OCI-LY3 (cell line): ENCODE measurements at regions not wholly inside any gene's neighbourhood (a gene's known extent, or its start where the extent isn't known, plus 50 kb on each side); places are given as distances from the start of the nearest gene placed in this dataset.

Source experiments
- H2AFZ ChIP-seq: fragments of 200-600, 300-600 bp; shearing (Covaris generic); 2 replicates; pipeline ENCODE4 v1.6.0; 2014; ENCODE audit warnings: antibody characterized with exemption, low read depth, low read length
- H3K27ac ChIP-seq: fragments of 200-600, 300-600 bp; sonication (generic); 2 replicates; pipeline ENCODE4 v1.5.1; 2014; ENCODE audit warnings: mild to moderate bottlenecking, low read length, moderate library complexity, mixed read lengths
- H3K27me3 ChIP-seq: fragments of 200-600, 300-600 bp; sonication (generic); 2 replicates; pipeline ENCODE4 v1.6.1; 2014; ENCODE audit warnings: low read depth, low read length, mixed read lengths
- H3K36me3 ChIP-seq: fragments of 200-600, 300-600 bp; sonication (generic); replicated peaks from 2 replicates; pipeline ENCODE3; 2014; ENCODE audit warnings: low read depth, low read length, mixed read lengths
- H3K4me1 ChIP-seq: fragments of 300-600, 200-600 bp; sonication (generic); 2 replicates; pipeline ENCODE4 v1.6.1; 2014; ENCODE audit warnings: low read length, mixed read lengths
- H3K4me2 ChIP-seq: fragments of 200-600, 300-600 bp; sonication (generic); 2 replicates; pipeline ENCODE4 v1.6.1; 2014; ENCODE audit warnings: low read length, mixed read lengths
- H3K4me3 ChIP-seq: fragments of 300-600, 200-600 bp; sonication (generic); 2 replicates; pipeline ENCODE4 v1.5.1; 2014; ENCODE audit warnings: antibody characterized with exemption, mild to moderate bottlenecking, low read length, moderate library complexity
- H3K79me2 ChIP-seq: fragments of 300-600, 200-600 bp; shearing (Covaris generic); 2 replicates; pipeline ENCODE4 v1.6.1; 2014; ENCODE audit warnings: mild to moderate bottlenecking, low read length, mixed read lengths
- H3K9ac ChIP-seq: fragments of 300-600, 200-600 bp; shearing (Covaris generic); 2 replicates; pipeline ENCODE4 v1.6.0; 2014; ENCODE audit warnings: mild to moderate bottlenecking, low read length, moderate library complexity
- H3K9me3 ChIP-seq: fragments of 200-600, 300-600 bp; shearing (Covaris generic); 2 replicates; pipeline ENCODE4 v1.6.1; 2014; ENCODE audit warnings: low read length, mixed read lengths; ENCODE audit not compliant: insufficient read depth
- H4K20me1 ChIP-seq: fragments of 200-600, 300-600 bp; sonication (generic); 2 replicates; pipeline ENCODE4 v1.6.1; 2016; ENCODE audit warnings: low read length, mixed read lengths; ENCODE audit not compliant: insufficient read depth
- EZH2phosphoT487 ChIP-seq: fragments of 200-600 bp; shearing (Covaris generic); IDR thresholded peaks from 2 replicates; pipeline ENCODE4 v1.6.1; 2018; ENCODE audit warnings: antibody characterized with exemption, mixed run types, low read depth
- TF ChIP-seq, protein P1 (sequence below): fragments of 200-600, 300-600 bp; sonication (generic); IDR thresholded peaks from 2 replicates; pipeline ENCODE4 v1.5.1; 2014; ENCODE audit warnings: antibody characterized with exemption, low read length, low read depth

DNA sequence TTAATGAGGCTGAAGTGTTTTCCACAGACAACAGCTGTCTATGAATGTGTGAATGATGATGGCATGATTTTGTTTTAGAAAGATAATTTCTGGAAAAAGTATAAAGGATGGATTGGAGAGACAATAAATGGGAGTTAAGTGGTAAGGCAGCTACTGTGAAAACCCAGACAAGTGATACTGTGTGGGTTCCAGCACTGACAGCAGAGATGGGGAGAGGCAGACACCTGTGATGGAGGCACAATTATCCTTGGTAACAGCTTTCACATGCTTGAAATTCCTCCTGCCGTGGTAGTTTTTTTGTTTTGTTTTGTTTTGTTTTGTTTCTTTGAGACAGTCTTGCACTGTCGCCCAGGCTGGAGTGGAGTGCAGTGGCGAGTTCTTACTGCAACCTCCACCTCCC, 189.3 kb downstream of the DEPDC1B start:
- Histone ChIP-seq H3K79me2 (no peaks in the 10 kb centered on the region), H3K4me2 (no peak overlapping the region)

DNA sequence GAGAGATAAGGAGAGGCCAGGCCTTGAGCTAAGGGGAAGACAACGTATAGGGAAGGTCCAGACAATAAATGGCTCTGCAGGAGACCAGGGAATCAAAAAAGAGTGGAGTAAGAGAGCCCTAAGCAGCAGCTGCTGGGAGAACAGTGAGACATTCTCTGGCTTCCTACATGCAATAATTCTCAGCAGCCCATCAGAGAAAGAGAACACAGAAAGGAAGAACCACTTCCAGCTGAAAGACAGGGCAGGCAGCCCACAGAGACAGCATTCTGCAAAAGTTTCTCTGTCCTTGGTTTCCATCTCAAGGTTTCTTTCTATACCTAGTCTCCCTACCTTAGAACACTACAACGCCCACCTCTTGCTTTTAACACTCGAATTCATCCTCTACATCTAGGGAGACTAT, 189.9 kb downstream of the DEPDC1B start:
- H3K4me3 ChIP-seq = no peak overlapping the region
- no peaks in the 10 kb centered on the region for H3K79me2 ChIP-seq
- TF ChIP-seq, protein P1, sequence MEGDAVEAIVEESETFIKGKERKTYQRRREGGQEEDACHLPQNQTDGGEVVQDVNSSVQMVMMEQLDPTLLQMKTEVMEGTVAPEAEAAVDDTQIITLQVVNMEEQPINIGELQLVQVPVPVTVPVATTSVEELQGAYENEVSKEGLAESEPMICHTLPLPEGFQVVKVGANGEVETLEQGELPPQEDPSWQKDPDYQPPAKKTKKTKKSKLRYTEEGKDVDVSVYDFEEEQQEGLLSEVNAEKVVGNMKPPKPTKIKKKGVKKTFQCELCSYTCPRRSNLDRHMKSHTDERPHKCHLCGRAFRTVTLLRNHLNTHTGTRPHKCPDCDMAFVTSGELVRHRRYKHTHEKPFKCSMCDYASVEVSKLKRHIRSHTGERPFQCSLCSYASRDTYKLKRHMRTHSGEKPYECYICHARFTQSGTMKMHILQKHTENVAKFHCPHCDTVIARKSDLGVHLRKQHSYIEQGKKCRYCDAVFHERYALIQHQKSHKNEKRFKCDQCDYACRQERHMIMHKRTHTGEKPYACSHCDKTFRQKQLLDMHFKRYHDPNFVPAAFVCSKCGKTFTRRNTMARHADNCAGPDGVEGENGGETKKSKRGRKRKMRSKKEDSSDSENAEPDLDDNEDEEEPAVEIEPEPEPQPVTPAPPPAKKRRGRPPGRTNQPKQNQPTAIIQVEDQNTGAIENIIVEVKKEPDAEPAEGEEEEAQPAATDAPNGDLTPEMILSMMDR = no peak
- no peak for TF ChIP-seq EZH2phosphoT487
- no peaks in the 10 kb centered on the region for H4K20me1 ChIP-seq
- H3K36me3 ChIP-seq = no peaks in the 10 kb centered on the region
- H3K4me1 ChIP-seq = peaks cover 36% of the 10 kb centered on the region
- H3K27me3 ChIP-seq = no peaks in the 10 kb centered on the region
- no peak overlapping the region for H3K9ac ChIP-seq
- no peak overlapping the region for H2AFZ ChIP-seq
- no peaks in the 10 kb centered on the region for H3K9me3 ChIP-seq
- no peak overlapping the region for H3K27ac ChIP-seq
- H3K4me2 ChIP-seq = no peak overlapping the region

More for the DNA sequence above, 189.3 kb downstream of the DEPDC1B start:
- Histone ChIP-seq H3K27ac (no peak overlapping the region), H2AFZ (no peak overlapping the region), H3K4me3 (no peak overlapping the region), H3K36me3 (no peaks in the 10 kb centered on the region), H4K20me1 (no peaks in the 10 kb centered on the region), H3K27me3 (no peaks in the 10 kb centered on the region), H3K9me3 (no peaks in the 10 kb centered on the region), H3K9ac (no peak overlapping the region), H3K4me1 (peaks cover 30% of the 10 kb centered on the region)
- no peak for TF ChIP-seq EZH2phosphoT487

DNA sequence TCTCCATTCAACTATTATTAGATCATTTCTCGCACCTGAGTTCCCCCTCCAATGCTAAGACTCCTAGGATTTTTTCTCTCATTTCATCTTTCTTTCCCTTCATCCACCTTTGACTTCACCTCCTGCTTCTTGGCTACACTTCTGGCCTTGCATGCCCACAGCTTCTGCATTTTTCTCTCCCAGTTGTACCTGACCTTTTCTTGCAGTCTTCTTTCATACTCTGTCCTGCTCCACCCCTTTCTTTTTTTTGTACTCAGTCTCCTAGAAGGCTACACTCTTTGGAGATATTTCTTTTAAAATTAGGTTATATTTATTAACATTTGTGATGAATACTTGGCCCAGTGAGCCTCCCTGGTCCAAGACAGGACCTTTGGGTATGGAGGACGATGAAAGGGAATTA, 190.4 kb downstream of the DEPDC1B start:
- Histone ChIP-seq H3K27me3 (no peaks in the 10 kb centered on the region), H3K79me2 (no peaks in the 10 kb centered on the region), H3K36me3 (no peaks in the 10 kb centered on the region), H2AFZ (no peak overlapping the region), H4K20me1 (no peaks in the 10 kb centered on the region), H3K4me3 (no peak overlapping the region), H3K4me1 (peaks cover 38% of the 10 kb centered on the region), H3K27ac (no peak overlapping the region), H3K9me3 (no peaks in the 10 kb centered on the region), H3K4me2 (no peak overlapping the region), H3K9ac (no peak overlapping the region)
- TF ChIP-seq EZH2phosphoT487 = no peak

DNA sequence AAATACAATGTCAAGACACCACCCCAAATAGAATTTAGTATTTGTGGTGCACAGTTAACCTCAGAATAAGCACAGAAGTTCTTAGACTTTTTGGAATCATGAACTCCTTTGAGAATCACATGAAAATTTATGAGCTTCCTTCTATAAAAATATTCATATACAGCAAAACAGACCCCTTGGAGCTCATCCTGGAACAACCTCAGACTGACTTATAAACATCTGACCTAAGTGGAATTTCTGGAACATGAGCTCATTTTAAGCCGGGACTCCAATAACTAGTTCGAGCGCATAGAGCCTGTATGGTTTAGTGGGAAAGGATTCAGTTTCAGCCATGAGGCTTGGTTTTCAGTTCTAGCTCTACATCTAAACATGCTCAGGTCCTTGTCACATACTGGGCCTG, 192.3 kb downstream of the DEPDC1B start:
- Histone ChIP-seq H3K36me3 (no peaks in the 10 kb centered on the region), H3K9me3 (no peaks in the 10 kb centered on the region), H3K4me1 (peaks cover 45% of the 10 kb centered on the region), H3K9ac (no peak overlapping the region), H3K4me3 (no peak overlapping the region), H2AFZ (no peak overlapping the region), H3K4me2 (no peak overlapping the region), H3K27me3 (no peaks in the 10 kb centered on the region), H4K20me1 (no peaks in the 10 kb centered on the region), H3K79me2 (no peaks in the 10 kb centered on the region), H3K27ac (no peak overlapping the region)
- TF ChIP-seq, protein P1 = no peak
- no peak for TF ChIP-seq EZH2phosphoT487

DNA sequence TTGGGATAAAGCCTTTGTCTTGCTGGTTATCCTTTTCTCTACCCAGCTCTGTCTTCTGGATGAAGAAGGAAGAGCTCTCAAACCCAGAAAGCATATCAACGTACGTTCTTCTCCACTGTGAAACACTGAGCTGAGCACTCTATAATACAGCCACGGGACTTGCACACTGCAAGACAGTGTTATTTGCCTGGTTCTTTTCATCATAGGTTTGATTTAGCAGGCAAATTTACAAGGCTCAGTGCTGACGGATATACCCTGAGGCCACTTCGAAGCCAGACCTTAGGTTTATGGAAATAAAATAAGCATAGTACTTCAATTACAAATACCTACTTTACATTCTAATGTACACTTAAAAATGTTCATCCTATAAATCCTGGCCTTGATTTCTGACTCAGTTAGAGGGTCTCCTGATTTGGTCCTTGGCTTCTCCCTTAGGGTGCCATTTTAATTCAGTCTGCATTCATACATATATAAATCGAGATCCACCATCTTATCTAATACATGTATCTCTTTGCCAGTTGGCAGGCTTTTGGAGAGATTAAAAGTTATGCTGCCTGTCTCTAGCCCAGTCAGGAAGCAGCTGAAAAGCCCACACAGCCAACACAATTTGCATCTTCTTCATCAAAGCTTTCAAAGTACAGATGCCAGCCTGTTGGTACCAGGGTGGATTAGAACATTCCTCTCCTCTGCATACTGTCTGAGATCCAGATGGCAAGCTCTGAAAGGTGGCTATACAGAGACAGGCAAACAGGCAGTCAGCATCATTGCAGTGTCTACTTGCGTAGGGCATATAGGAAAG, 194.4 kb downstream of the DEPDC1B start:
- Histone ChIP-seq H4K20me1 (no peaks in the 10 kb centered on the region), H3K79me2 (no peaks in the 10 kb centered on the region), H3K9me3 (no peaks in the 10 kb centered on the region), H3K36me3 (no peaks in the 10 kb centered on the region), H3K9ac (peak overlapping the region; percentile 47; the same call in 1 of the 2 replicates), H2AFZ (no peak overlapping the region), H3K27ac (peak overlapping the region; percentile 94), H3K4me2 (peak overlapping the region; percentile 69), H3K4me1 (peaks cover 49% of the 10 kb centered on the region), H3K27me3 (no peaks in the 10 kb centered on the region), H3K4me3 (peak overlapping the region; percentile 57; the same call in 1 of the 2 replicates)
- TF ChIP-seq, protein P1 = no peak
- no peak for TF ChIP-seq EZH2phosphoT487
